ENCODE measurements at regions not wholly inside any gene's neighbourhood (a gene's known extent, or its start where the extent isn't known, plus 50 kb on each side); places are given as distances from the start of the nearest gene placed in this dataset.
"Not testable (repeated sequence)": the region's sequence is repeated elsewhere in the genome, so short reads cannot be mapped to it uniquely, and the experiment has no call there.

DNA sequence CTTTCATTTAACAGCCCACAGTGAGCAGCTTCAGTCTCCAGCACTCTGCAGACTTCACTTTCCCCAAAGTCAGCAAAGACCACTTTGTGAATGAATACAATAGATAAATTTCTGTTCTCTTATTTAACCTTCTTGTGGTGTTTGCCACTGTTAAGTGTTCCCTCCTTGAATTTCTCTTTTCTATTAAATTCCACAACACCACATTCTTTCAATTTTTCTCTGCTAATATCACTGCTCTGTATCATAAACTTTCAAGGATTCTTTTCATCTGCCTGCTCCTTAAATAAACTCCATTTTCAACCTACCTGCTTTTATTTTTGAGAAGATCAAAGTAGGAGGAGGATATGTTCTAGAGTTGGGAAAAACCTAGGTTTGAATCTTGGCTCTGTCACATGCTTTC is 739.5 kb upstream of the GRAMD2B start:
- Histone ChIP-seq H3K36me3 (ENCODE audit: control insufficient read depth, insufficient read depth, low read length) (no peaks in the 10 kb centered on the region), H3K4me1 (ENCODE audit: control insufficient read depth, insufficient read depth, low read length) (no peaks in the 10 kb centered on the region)
- no peak for DNase-seq (ENCODE audit: low read depth in 4 of 6, low spot score in 6 of 6)

DNA sequence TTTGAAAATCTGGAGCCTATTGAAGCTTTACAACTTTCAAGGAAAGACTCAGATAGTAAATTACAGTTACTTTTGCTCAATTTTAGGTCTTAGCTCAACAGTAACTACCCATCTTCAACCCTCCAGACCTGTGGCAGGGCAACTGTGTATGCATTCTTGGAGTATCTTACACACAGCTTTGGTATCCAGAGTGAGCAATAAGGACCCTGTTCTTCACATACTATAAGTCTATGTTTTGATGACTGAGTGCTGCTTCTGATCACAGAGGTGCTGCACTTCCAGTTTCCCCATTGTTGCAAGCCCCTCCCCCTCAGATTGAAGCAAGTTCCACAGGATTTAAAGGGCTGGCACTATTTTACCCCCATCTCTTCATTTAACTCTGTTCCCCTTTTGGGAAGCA is 737.4 kb upstream of the GRAMD2B start:
- no peak for DNase-seq (ENCODE audit: low read depth in 4 of 6, low spot score in 6 of 6)
- Histone ChIP-seq H3K36me3 (ENCODE audit: control insufficient read depth, insufficient read depth, low read length) (no peaks in the 10 kb centered on the region), H3K27ac (ENCODE audit: low read depth, low read length) (no peak overlapping the region), H3K4me1 (ENCODE audit: control insufficient read depth, insufficient read depth, low read length) (no peaks in the 10 kb centered on the region), H3K9me3 (ENCODE audit: control insufficient read depth, insufficient read depth, low read length) (no peaks in the 10 kb centered on the region), H3K4me3 (ENCODE audit: low read depth, low read length) (no peak overlapping the region), H3K27me3 (ENCODE audit: control insufficient read depth, insufficient read depth, low read length) (no peaks in the 10 kb centered on the region)

More for the DNA sequence above, 739.5 kb upstream of the GRAMD2B start:
- H3K9me3 ChIP-seq (ENCODE audit: control insufficient read depth, insufficient read depth, low read length), result no peaks in the 10 kb centered on the region
- H3K27ac ChIP-seq (ENCODE audit: low read depth, low read length), result no peak overlapping the region
- no peak overlapping the region for H3K4me3 ChIP-seq (ENCODE audit: low read depth, low read length)
- no peaks in the 10 kb centered on the region for H3K27me3 ChIP-seq (ENCODE audit: control insufficient read depth, insufficient read depth, low read length)

DNA sequence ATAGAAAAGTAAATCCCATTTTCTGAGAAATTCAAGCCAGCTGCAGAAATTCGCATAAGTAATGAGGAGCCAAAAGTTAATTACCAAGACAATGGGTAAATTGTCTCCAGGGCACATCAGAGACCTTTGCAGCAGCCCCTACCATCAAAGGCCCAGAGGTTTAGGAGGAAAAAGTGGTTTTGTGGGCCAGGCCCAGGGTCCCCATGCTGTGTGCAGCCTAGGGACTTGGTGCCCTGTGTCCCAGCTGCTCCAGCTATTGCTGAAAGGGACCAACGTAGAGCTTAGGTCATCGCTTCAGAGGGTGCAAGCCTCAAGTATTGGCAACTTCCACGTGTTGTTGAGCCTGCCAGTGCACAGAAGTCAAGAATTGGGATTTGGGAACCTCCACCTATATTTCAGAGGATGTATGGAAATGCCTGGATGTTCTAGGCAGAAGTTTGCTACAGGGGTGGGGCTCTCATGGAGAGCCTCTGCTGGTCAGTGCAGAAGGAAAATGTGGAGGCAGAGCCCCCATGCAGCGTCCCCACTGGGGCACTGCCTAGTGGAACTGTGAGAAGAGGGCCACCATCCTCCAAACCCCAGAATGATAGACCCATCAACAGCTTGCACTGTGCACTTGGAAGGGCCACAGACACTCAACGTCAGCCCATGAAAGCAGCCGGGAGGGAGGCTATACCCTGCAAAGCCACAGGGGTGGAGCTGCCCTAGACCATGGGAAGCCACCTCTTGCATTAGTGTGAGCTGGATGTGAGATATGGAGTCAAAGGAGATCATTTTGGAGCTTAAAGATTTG is 731.3 kb upstream of the GRAMD2B start:
- 100% methylated on average over 5 of the region's 7 CpGs for WGBS (ENCODE audit: insufficient coverage)
- not testable (repeated sequence) for H3K27me3 ChIP-seq (ENCODE audit: control insufficient read depth, insufficient read depth, low read length); H3K27ac ChIP-seq (ENCODE audit: low read depth, low read length); DNase-seq (ENCODE audit: low read depth in 4 of 6, low spot score in 6 of 6); H3K4me3 ChIP-seq (ENCODE audit: low read depth, low read length); H3K36me3 ChIP-seq (ENCODE audit: control insufficient read depth, insufficient read depth, low read length); H3K4me1 ChIP-seq (ENCODE audit: control insufficient read depth, insufficient read depth, low read length); H3K9me3 ChIP-seq (ENCODE audit: control insufficient read depth, insufficient read depth, low read length)

DNA sequence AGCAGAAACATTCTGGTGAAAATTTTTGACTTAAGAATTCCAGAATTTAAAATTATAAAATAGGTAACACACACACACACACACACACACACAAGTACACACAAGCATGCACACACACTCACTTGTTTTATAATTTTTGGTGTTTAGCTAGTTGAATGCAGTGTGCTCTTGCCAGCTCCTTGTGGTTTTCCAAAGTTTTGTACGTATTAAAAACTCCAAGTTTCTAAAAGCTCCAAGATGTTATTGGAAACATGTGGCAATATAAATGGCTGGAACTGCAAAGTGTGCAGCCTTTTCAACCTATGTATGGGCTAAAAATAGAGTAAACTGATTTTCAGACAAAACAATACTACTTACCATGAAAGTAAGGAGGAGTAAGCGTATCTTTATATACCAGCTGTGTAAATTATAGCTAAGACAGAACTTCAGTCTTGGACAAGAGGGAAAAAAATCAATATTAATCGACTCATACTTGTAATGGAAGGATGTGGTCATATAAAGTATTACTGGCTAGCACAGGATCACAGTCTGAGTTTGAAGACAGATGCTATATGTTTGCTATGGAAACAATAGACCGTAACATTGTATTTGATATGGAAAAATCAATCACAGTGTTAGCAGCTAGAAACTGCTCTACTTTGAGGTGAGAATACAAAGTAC is 727.1 kb upstream of the GRAMD2B start:
- WGBS (ENCODE audit: insufficient coverage), result no CpG with 5 or more reads among the region's 4 CpGs
- DNase-seq (ENCODE audit: low read depth in 4 of 6, low spot score in 6 of 6), result no peak
- H3K36me3 ChIP-seq (ENCODE audit: control insufficient read depth, insufficient read depth, low read length), result no peaks in the 10 kb centered on the region
- no peaks in the 10 kb centered on the region for H3K9me3 ChIP-seq (ENCODE audit: control insufficient read depth, insufficient read depth, low read length)
- H3K4me3 ChIP-seq (ENCODE audit: low read depth, low read length), result no peak overlapping the region
- no peaks in the 10 kb centered on the region for H3K27me3 ChIP-seq (ENCODE audit: control insufficient read depth, insufficient read depth, low read length)
- H3K27ac ChIP-seq (ENCODE audit: low read depth, low read length), result no peak overlapping the region
- H3K4me1 ChIP-seq (ENCODE audit: control insufficient read depth, insufficient read depth, low read length), result no peaks in the 10 kb centered on the region

DNA sequence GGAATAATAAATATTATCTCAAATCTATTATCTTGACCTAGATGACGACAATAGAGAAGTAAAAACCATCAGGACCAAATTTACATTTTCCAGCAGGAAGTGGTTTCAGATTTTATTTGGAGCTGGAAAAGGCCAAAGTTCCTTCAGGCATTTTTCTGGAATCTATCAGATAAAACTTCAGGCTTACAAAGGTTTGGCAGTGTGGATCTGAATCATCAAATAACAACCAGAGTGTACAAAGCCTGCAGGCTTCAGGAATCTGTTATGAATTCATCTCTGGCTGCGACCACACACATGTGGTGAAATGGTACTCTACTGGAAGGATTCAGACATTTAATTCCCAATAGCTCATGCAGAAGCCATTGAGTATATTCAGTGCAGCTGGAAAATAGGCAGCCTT is 726.4 kb upstream of the GRAMD2B start:
- no peaks in the 10 kb centered on the region for H3K4me1 ChIP-seq (ENCODE audit: control insufficient read depth, insufficient read depth, low read length)
- no CpG with 5 or more reads among the region's 2 CpGs for WGBS (ENCODE audit: insufficient coverage)
- DNase-seq (ENCODE audit: low read depth in 4 of 6, low spot score in 6 of 6), result peak in 2 of 6 donors; percentile 28 to 62
- no peak overlapping the region for H3K4me3 ChIP-seq (ENCODE audit: low read depth, low read length)
- H3K27ac ChIP-seq (ENCODE audit: low read depth, low read length), result no peak overlapping the region
- H3K27me3 ChIP-seq (ENCODE audit: control insufficient read depth, insufficient read depth, low read length), result no peaks in the 10 kb centered on the region
- no peaks in the 10 kb centered on the region for H3K9me3 ChIP-seq (ENCODE audit: control insufficient read depth, insufficient read depth, low read length)
- H3K36me3 ChIP-seq (ENCODE audit: control insufficient read depth, insufficient read depth, low read length), result no peaks in the 10 kb centered on the region

DNA sequence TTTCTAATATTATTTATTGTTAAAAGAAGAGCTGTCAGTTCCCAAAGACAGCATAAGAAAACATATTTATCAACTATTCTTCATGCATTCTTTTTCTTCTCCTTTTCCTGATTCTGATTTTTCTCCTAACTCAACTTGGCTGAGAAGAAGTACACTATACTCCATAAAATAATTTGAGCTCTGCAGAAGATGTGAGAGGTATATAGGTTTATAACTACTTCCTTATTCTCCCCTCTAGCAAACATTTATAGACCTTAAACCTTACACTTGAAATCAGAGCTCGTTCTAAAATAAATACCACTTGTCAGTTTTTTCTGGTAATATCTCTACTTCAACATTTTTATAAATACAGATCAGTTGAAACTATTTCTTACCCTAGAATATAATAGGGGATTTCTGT is 724.8 kb upstream of the GRAMD2B start:
- no peak for DNase-seq (ENCODE audit: low read depth in 4 of 6, low spot score in 6 of 6)

DNA sequence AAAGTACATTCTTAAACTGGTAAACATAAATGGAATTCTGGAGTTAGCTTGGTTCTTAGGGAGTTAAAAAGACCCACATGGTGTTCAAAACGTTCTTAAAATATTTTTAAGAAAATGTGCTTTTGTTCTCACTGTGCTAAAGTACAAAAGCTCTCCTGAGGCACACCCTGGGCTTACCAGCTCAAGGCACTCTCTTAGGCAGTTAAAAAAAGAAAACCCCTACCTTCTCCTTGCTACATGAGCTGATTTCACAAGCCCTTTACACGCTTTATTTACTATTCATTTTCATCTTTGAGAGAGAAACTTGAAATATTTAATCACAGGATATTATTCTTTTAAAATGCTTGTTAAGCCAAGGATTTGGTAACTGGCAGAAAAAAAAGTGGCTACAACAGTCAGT is 723.3 kb upstream of the GRAMD2B start:
- no peaks in the 10 kb centered on the region for H3K4me1 ChIP-seq (ENCODE audit: control insufficient read depth, insufficient read depth, low read length)
- peaks cover 4% of the 10 kb centered on the region for H3K9me3 ChIP-seq (ENCODE audit: control insufficient read depth, insufficient read depth, low read length)
- no peak for DNase-seq (ENCODE audit: low read depth in 4 of 6, low spot score in 6 of 6)
- H3K27ac ChIP-seq (ENCODE audit: low read depth, low read length), result peak overlapping the region; percentile 33
- H3K4me3 ChIP-seq (ENCODE audit: low read depth, low read length), result no peak overlapping the region
- WGBS (ENCODE audit: insufficient coverage), result no CpG with 5 or more reads among the region's 2 CpGs
- no peaks in the 10 kb centered on the region for H3K27me3 ChIP-seq (ENCODE audit: control insufficient read depth, insufficient read depth, low read length)
- H3K36me3 ChIP-seq (ENCODE audit: control insufficient read depth, insufficient read depth, low read length), result no peaks in the 10 kb centered on the region

More for the DNA sequence above, 724.8 kb upstream of the GRAMD2B start:
- Histone ChIP-seq H3K4me3 (ENCODE audit: low read depth, low read length) (no peak overlapping the region), H3K4me1 (ENCODE audit: control insufficient read depth, insufficient read depth, low read length) (no peaks in the 10 kb centered on the region), H3K9me3 (ENCODE audit: control insufficient read depth, insufficient read depth, low read length) (peaks cover 1% of the 10 kb centered on the region), H3K27ac (ENCODE audit: low read depth, low read length) (no peak overlapping the region), H3K27me3 (ENCODE audit: control insufficient read depth, insufficient read depth, low read length) (no peaks in the 10 kb centered on the region), H3K36me3 (ENCODE audit: control insufficient read depth, insufficient read depth, low read length) (no peaks in the 10 kb centered on the region)
- WGBS (ENCODE audit: insufficient coverage), result no CpG with 5 or more reads among the region's 1 CpG

DNA sequence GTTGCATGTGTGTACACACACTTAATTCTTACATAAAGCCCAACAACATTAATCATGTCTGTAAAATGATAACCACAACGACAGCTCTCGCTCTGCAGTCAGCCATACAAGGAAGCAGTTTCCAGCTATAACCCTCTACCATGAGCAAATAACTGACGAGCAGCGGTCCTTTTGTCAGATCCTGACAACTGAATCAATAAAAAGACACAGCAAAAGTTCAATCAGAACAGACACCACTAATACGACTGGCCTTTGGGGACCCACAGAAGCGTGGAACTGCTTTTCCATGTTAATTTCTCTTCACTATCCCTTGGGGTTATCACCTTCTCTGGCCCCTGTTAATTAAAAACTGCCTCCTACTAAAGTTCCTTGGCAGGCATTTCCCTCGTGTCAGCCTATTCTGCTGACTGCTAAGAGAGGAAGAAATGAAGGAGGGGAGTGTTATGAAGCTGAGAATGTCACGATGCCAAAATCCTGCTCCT is 722.8 kb upstream of the GRAMD2B start:
- 19% methylated on average over 6 of the region's 8 CpGs for WGBS (ENCODE audit: insufficient coverage)
- H3K27ac ChIP-seq (ENCODE audit: low read depth, low read length), result peak overlapping the region; percentile 33
- no peaks in the 10 kb centered on the region for H3K27me3 ChIP-seq (ENCODE audit: control insufficient read depth, insufficient read depth, low read length)
- DNase-seq (ENCODE audit: low read depth in 4 of 6, low spot score in 6 of 6), result peak in 2 of 6 donors; percentile 43 to 64
- peaks cover 4% of the 10 kb centered on the region for H3K9me3 ChIP-seq (ENCODE audit: control insufficient read depth, insufficient read depth, low read length)
- no peak overlapping the region for H3K4me3 ChIP-seq (ENCODE audit: low read depth, low read length)
- H3K4me1 ChIP-seq (ENCODE audit: control insufficient read depth, insufficient read depth, low read length), result no peaks in the 10 kb centered on the region
- H3K36me3 ChIP-seq (ENCODE audit: control insufficient read depth, insufficient read depth, low read length), result no peaks in the 10 kb centered on the region

DNA sequence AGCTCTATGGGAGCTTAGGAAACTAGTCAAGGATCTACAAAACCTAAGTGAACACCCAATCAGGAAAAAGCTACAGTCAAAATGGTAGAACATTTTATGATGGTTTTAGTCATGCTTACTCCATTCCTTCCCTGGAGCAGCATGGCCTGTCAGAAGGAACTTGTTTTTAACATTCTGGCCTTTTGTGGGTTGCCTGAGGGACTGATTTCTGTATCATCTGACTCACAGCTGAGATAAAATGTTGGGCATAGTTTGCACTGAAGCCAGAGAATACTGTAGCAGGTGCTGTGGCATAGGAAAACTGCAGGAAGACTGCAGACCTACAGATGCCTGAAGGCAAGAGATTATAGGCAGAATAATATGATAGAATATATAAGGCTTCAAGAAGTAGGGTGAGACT is 719.6 kb upstream of the GRAMD2B start:
- Histone ChIP-seq H3K9me3 (ENCODE audit: control insufficient read depth, insufficient read depth, low read length) (peaks cover 4% of the 10 kb centered on the region), H3K27ac (ENCODE audit: low read depth, low read length) (no peak overlapping the region), H3K27me3 (ENCODE audit: control insufficient read depth, insufficient read depth, low read length) (no peaks in the 10 kb centered on the region), H3K4me1 (ENCODE audit: control insufficient read depth, insufficient read depth, low read length) (no peaks in the 10 kb centered on the region), H3K36me3 (ENCODE audit: control insufficient read depth, insufficient read depth, low read length) (no peaks in the 10 kb centered on the region), H3K4me3 (ENCODE audit: low read depth, low read length) (no peak overlapping the region)
- DNase-seq (ENCODE audit: low read depth in 4 of 6, low spot score in 6 of 6), result no peak

DNA sequence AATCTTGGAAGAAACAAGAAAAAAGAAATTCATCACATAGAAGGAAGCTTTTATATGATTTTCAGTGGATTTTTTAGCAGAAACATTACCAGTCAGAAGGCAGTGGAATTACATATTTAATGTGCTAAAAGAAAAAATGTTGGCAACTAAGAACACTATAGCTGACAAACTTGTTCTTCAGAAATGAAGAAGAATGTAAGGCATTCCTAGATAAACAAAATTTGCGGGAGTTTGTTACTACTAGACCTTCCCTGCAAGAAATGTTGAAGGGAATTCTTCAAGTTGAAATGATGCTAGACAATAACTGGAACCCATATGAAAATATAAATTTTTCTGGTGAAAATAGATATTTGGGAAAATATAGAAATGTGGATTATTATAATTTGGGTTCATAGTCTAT is 718.3 kb upstream of the GRAMD2B start:
- no peak for DNase-seq (ENCODE audit: low read depth in 4 of 6, low spot score in 6 of 6)
- WGBS (ENCODE audit: insufficient coverage), result no CpG with 5 or more reads among the region's 1 CpG
- no peaks in the 10 kb centered on the region for H3K4me1 ChIP-seq (ENCODE audit: control insufficient read depth, insufficient read depth, low read length)
- H3K9me3 ChIP-seq (ENCODE audit: control insufficient read depth, insufficient read depth, low read length), result peaks cover 4% of the 10 kb centered on the region
- no peak overlapping the region for H3K27ac ChIP-seq (ENCODE audit: low read depth, low read length)
- no peaks in the 10 kb centered on the region for H3K27me3 ChIP-seq (ENCODE audit: control insufficient read depth, insufficient read depth, low read length)
- no peaks in the 10 kb centered on the region for H3K36me3 ChIP-seq (ENCODE audit: control insufficient read depth, insufficient read depth, low read length)
- H3K4me3 ChIP-seq (ENCODE audit: low read depth, low read length), result no peak overlapping the region
